ENCODE measurements at regions not wholly inside any gene's neighbourhood (a gene's known extent, or its start where the extent isn't known, plus 50 kb on each side); places are given as distances from the start of the nearest gene placed in this dataset.
A peak's percentile ranks its signal among the peaks of the same experiment; 100 is the strongest.
"Not testable (repeated sequence)": the region's sequence is repeated elsewhere in the genome, so short reads cannot be mapped to it uniquely, and the experiment has no call there.

DNA sequence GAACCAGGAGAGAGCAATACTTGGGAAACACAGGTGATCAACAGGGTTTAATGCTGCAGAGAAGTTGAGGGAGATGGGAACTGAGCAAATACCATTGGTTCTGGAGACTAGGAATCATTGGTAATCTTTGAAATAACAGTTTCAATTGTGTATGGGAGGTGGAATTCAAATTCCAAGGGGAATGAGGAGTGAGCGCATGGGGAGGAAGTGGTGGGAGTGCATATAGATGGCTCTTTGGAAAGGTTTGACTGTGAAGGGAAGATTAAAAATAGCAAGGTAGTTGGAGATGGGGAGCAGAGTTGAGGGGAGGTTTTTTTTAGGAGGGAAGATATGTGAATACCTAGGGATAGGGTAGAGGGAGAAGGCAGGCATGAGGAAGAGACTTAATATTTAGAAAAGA is 51.1 kb upstream of the ROPN1 start:
- DNase-seq (ENCODE audit: low spot score) = no peak

DNA sequence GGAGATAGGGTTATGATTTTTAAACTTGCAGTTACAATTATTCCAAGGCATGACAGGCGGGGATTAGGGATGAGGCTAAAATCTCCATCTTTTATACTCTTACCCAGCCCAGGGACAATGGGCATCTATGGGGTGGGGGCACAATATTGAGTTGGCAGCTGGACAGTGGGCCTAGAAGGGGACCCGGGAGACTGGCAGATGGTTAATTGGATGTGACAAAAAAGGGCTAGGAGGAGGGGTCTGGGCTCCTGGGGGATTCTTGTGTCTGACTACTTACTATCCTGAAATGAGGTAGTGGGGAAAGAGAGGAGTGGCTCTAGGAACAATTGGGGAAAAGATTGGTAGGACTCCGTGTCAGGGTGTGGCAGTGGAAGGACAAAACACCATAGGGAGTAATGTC is 53.0 kb upstream of the ROPN1 start:
- no peak for DNase-seq (ENCODE audit: low spot score)

DNA sequence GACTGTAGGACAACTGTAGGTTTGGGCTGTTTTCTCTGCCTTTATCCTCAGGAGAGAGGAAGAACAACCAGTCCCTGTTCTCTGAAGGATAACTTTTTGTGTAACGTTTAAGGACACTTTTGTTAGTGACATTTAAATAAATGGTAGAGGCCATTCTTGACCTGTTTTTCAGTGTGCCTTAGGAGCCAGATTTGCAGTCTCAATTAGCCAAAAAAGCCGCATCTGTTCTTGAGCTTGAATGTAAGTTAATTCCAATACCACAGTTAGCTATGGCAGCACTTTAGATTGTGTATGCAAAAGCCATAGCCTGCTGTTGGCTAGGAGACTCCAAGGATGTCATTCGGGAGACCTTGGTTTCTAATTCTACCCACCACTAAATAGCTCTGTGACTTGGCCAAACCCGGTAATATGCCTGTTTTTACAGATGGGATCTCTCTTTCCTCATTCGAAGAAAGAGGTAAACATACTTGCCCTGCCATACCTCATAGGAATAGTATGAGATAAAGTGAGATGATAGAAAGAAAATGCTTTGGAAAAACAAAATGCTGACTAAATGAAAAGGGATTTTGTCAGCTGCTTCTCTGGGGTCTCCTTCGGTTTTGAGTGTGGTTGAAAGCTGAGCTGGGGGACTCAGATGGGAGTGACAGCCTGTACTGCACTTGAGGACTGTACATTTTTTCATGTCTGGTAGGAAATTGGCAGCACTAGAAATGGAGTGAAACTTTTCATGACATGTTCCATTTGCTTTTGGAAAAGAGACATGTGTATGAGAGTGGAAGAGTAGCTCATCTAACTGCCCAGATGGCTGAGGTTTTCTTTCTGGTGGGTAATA is 57.3 kb upstream of the ROPN1 start:
- DNase-seq (ENCODE audit: low spot score) = peak; percentile 20

DNA sequence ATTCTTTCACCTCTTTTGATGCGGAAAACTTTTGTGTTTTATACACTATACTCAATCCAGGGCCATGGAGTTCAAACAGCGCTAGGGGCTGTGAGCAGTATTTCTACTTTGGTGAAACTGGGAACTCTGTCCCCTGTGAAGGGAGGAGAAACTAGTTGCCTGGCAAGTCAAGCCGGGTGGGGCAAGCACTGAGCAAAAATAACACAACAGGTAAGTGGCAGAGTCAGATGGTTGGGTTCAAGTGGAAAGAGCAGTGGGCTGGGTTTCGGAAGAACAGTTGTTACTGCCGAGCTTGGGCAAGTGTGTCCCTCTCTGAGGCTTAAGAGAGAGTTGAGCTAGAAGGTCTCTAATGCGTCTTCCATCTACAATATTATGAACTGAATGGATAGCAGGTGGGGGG is 59.7 kb upstream of the ROPN1 start:
- DNase-seq (ENCODE audit: low spot score) = no peak

DNA sequence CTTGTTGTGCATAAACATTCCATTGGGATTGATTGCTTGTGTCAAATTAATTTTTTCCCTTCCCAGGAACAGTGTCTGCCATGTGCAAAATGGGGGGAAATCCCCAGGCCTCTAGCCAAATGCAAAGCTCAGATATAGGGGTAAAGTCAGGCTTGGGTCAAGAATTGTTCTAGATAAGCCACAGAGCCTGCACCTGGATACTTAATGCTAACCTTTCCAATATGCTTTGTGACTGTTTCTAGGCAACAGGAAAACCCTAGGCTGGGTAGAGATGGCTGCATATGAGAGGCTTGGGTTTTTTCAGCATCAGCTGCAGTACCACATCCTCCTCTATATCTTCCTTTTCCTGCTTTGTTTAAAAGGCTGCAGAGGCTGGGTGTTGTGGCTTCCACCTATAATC is 61.9 kb upstream of the ROPN1 start:
- no peak for DNase-seq (ENCODE audit: low spot score)

DNA sequence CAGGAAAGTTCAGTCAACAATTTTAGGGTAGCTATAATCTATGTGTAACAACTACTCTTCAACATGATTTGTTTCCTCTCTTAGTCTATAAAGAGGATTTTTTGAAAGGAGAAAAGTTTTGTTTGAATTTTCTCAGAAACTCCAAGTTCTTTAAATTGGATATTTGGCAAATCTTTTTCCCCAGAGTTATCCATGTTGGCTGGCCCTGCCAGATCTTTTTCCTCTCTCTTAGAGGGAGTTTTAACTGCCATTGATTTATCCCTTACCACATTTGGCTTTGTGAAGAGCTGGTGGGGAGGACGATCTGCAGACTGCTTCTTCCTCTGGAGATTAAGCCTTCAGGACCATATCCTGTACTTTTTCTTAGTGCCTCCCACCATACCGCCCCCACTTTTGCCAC is 64.9 kb upstream of the ROPN1 start:
- no peak for DNase-seq (ENCODE audit: low spot score)

DNA sequence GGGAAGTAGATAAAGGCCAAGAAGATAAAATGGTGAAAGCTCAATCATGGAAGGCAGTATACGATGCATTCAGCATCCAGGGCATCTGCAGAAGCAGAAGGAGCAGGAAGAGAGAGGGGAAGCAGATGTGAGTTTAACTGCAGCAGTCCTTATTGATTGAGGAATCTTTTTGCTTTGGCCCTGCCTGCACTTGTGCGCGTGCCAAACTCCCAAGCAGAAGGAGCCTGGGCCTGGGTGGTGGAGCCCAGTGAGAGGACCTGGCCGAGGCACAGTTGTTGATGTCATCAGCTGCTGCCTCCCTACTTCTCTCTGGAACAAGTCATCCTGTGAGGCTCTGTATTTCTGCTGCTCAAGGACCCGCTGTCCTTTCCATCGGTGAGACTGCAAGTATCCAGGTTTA is 65.5 kb upstream of the ROPN1 start:
- DNase-seq (ENCODE audit: low spot score) = no peak

DNA sequence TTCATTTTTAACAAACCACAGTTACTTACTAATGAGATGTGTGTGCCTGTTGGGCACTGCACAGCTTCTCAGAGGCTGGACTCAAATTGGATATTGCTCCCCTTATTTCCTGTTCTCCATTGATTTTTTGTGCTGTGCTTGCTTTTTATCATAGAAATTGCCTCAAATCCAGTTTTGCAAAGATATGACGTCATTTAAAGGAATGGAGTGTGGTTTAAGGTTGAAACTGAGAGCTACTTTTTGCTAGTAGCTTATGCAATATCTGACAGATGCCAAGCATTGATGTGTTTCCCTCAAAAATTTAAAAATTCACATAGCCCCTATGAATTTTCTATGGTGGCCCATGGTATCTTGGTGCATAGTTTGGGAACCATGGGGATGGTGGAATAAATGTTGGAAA is 67.7 kb upstream of the ROPN1 start:
- no peak for DNase-seq (ENCODE audit: low spot score)

DNA sequence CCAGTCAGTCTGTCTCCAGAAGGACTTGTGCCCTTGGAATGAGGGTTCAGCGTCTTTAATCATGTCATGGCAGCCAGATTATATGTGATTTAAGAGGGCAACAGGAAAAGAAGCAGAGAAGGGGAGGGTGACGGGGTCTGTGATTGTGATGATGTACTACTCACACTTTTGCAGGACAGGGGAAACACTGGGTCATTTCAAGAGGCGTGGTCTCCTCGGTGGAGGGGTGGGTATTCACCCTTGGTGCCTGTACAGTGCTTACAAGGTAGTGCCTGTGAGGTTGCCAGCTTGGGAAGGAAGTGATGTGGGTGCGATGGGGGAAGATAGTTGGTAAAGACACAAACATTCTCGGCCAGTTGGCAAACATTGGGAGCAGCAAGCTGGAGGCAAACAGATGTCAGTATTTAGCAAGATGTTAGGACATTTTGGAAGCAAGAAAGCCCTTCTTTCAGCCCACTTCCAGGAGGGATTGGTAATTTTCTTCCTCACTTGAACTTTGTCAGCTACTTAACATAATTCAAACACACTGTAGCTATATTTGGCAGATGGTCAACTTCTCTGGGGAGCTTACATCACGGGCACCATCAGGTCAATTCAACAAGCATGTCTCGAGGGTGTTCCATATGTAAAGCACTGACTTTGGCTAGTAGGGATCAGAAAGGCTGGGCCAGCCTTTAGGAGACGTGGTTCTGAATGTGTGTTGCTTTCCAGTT is 71.4 kb upstream of the ROPN1 start:
- no peak for DNase-seq (ENCODE audit: low spot score)

DNA sequence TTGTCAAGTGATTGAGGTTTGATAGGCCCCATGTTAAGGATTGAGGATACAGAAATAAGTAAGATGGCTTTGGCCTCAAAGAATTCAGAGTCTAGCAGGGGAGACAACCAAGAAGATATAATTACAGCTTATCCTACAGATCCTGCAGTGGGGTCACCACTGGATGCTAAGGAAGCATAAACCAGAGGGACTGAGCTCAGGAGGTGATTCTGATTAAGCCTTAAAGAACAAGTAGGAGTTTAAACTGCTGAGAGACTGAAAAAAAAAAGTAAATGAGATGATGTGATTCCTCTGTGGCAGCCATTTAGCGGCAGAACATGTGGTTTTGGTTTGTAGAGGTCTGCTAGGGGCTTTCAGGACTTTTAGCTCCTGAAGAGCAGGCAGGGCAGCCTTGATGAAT is 72.1 kb upstream of the ROPN1 start:
- no peak for DNase-seq (ENCODE audit: low spot score)

DNA sequence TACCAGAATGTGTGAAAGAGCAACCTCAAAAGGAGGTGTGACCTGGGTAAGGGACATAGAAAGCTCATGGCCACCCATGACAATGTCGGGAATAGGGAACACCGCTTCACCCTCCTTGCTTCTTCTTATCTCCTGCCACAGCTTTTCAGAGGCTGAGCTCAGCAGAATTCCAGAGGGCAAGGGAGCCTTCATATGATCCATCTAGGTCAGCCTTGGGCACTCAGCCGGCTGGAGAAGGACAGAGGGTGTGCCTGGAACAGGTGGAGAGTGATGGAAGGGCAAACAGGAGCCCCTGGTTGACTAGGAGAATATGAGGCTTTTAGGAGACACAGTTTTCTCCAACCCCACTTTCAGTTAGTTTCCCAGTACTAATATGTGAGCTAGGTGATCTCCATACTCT is 74.6 kb upstream of the ROPN1 start:
- DNase-seq (ENCODE audit: low spot score) = not testable (repeated sequence)

DNA sequence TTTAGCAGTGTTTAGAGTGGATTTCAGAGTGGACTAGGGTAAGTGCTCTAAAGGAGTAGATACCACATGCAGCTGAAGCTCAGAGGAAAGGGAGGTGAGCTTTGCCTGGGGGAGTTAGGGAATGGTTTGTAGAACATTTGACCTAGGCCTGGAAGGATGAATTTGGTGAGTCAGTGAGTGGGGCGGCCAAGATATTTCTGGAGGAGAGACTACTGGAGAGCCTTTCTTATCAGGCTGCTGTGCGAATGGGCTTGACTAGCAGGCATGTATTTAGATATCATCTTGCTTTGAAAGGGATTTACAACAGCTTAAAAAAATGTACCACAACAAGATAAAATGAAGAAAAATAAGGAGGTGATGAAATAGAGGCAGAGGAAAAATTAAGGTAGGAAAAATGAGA is 77.8 kb upstream of the ROPN1 start:
- DNase-seq (ENCODE audit: low spot score) = not testable (repeated sequence)

DNA sequence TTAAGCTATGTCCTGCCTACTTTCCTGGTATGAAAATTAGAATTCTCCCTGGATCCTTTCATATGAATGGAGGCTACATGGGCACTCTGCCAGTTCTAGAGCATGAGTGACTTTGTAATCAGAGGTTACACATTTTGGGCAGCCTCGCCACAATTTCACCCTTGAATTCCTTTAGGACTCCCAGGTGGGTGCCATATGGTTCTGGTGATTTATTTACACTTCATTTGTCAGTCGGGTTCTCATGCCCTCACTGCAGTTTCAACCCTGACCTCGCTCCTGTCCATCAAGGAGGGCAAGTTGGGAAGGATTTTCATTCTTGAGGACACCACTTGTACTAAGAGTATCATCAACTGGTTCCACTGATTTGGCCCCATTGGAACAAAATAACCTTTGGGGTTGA is 83.2 kb upstream of the ROPN1 start:
- DNase-seq (ENCODE audit: low spot score) = not testable (repeated sequence)

DNA sequence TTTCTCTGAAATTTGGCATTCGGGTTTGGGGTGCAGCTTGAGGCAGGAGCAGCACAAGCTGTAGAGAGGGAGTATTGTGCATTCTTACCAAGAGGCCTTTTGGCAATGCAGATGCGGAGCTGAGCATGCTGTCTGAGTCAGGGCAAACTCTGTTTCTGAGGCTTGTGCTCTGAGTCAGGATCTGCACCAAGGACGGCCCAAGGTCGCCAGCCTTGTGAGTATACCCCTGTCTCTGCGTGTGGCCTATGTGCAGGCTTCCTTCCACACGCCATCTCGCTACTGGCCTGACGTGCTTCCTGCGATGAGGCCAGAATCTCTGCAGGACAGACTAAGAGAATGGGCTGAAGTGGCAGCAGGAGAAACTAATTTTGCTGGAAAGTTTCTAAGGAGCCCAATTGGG is 83.8 kb upstream of the ROPN1 start:
- DNase-seq (ENCODE audit: low spot score) = no peak

DNA sequence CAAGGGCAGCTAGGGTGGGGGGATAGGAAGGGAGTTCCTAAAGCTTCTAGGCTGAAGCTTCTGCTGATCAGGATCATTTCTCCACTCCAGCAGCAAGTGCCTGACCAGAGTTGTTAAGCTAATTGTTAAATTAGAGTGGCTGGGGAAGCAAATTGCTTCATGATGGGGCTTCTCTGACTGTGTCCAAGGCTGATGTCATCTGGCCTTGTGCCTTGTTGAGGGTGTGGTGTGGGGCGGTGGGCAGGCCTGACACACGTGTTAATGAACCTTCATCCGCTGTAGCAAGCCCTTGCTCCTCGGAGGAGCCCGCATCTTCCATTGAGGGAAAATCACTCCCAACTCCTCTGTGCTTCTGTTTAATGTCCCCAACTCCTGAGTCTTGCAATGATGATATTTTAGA is 84.3 kb upstream of the ROPN1 start:
- no peak for DNase-seq (ENCODE audit: low spot score)

DNA sequence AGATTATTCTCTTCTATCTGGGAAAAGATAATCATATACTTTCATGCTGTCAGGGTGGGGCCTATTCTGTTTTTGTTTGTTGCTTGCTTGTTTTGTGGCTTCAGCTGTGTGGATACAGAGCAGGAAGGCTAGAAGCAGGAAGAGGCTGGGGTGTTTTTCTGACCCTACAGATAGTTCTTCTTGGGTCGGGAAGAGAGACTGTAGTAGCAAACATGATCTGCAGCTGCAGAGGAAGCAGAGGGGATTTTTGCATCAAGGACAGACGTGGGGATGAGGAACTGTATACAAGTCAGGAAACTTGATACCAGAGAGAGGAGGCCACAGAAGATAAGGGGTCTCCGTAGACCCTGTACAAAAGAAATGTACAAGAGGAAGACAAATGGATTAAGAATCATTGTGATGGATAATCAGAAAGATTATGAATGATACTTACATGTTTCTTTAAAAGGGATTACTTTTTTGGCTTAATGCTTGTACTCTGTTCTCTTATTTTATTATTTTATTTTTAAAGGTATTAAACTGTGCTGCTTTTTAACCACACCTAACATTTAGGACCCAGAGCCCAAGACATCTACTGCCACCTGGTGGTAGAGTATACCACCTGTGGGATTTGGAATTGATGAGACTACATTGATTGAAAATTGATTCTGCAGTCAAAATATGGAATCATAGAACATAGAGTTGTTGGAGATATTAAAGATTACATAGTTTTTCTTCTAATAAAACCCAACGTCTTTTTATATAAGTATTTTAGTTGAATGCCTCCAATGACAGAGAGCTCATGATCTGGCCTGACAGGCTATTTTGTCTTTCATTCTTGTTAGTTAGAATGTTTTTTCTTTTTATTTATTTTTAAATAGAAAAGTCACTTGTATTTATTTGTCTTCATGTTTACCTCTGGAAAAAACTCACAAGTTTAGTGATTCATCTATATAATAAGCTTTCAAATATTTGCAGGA is 87.3 kb upstream of the ROPN1 start:
- DNase-seq (ENCODE audit: low spot score) = peak; percentile 56

DNA sequence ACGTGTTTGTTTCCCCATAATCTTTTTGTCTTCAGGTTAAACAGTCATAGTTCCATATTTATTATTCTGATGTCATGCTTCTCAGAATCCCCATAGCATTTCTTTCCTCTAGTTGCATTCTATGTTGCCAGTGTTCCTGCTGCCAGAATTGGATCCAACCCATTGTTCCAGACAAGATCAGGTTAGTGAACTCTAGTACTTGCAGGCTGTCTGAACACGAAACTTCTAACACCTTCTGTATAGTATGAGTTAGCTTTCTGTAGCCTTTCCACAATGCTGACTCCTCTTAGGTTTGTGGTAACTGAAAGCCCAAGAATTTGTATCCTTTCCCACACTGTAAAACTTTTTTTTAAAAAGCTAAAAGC is 88.0 kb upstream of the ROPN1 start:
- DNase-seq (ENCODE audit: low spot score) = no peak

DNA sequence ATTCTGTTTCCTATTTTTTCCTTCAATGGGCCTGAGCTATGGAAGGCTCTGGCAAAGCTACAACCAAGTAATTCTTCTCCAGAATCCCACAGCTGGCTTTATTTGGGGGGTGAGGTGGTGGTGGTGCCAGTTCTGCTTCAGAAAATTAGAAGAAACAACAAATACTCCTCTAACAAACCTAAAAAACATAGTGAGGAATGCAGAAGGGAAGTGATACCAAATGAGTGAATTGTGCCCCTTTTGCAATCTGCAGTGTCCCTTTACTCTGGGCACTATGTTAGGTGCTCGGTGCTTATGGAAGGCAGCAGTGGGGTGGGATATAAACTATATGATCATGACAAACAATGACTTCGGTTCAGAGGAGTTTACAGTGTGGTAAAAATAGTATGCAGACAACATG is 90.4 kb upstream of the ROPN1 start:
- no peak for DNase-seq (ENCODE audit: low spot score)

DNA sequence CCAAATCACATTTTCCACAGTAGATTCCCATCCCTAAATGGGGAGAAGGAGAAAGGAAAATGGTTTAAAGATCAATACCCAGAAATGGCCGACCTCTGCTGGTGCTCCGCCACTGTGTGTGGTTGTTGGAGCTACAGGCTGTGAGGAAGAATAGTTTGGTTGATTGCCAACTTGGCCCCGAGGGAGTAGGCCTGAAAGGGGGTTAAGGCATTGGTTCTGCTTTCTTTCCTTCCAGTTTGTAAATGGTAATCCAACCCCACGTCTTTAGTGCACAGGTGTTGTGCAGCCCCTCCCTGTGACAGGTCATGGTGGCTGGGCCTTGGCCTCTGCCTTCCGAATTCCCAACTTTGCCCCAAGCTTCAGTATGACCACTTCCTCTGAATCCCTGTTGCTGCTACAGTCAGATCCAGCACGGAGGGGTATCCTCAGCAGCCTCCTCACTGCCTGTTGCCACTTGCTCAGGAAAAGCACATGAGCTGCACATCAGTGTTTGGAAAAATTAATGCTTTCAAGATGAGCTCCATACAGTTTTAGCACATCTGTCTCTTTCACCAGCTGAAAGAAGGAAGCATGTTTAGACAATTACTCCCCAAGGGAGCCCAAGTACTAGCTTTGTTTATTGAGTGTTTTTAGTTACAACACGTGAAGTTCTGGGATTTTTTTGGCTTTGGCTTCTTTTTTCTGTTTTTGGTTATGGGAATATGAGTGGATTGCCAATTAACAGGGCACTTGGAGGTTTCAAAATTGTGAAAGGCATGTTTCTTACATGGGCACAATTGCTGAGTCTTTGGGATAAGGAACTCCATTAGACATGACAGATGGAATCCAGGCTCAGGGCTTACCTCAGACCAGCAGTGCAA is 92.3 kb upstream of the ROPN1 start:
- DNase-seq (ENCODE audit: low spot score) = no peak

DNA sequence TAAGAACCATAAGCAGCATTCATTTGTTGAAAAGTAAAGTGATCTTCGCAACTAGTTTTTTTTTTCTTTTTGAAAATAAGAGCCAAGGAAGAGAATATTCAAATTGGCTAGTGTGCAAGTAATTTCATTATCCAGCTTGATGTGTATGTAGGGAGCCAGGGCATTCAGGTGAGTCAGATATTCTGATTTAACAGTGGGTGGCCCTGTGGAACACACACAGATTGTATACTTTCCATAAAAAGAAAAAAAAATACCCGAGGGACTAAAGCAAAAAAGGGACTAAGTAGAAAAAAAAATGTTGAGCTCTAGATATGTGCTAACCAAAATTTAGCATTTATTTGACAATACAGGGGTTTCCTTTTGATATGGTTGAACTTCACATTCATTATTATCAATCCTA is 96.9 kb upstream of the ROPN1 start:
- no peak for DNase-seq (ENCODE audit: low spot score)

DNA sequence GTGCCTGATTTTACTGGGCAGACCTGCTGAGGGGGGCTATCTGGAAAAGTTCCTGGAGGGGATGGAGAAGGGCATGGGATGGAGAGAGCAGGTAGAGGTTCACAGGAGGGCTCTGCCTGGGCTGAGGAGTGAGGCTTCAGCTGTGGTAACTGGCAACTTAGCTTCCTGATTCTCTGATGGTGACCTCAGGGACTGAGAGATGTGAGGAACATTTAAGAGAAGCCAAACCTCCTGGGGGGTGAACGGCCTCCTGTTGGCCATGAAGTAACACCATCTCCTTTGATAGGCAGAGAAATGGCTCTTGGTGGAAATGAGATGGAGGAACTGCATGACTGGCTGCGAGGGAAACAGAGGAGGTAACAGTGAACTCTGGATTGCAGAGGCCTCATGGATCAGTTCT is 97.3 kb upstream of the ROPN1 start:
- DNase-seq (ENCODE audit: low spot score) = no peak

DNA sequence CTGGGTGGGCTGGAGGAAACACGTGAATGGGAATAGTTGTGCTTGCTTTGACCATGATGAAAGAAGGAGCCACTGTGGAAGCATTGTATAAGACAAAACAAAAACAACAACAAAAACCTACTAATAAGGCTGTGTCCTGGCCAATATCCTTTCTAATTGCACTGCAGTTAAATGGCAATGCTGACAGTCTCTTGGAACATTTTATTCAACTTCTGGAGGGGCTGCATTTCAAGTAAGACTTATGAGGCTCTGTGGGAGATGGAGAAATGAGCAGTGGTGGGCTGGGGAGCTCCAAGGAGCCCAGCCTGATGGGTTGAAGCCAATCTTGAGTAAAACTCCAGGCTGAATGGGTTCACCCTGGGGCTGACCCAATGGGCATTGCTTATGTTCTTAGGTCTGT is 99.8 kb upstream of the ROPN1 start:
- DNase-seq (ENCODE audit: low spot score) = no peak
